GM12874 (cell line): ENCODE measurements at regions not wholly inside any gene's neighbourhood (a gene's known extent, or its start where the extent isn't known, plus 50 kb on each side); places are given as distances from the start of the nearest gene placed in this dataset.

Experiments used
- TF ChIP-seq, protein P1 (sequence below): IDR thresholded peaks from 2 replicates; pipeline ENCODE4 v1.5.1; 2011; ENCODE audit warnings: low read depth, mild to moderate bottlenecking, control low read depth, low read length, moderate library complexity; ENCODE audit not compliant: insufficient read depth

DNA sequence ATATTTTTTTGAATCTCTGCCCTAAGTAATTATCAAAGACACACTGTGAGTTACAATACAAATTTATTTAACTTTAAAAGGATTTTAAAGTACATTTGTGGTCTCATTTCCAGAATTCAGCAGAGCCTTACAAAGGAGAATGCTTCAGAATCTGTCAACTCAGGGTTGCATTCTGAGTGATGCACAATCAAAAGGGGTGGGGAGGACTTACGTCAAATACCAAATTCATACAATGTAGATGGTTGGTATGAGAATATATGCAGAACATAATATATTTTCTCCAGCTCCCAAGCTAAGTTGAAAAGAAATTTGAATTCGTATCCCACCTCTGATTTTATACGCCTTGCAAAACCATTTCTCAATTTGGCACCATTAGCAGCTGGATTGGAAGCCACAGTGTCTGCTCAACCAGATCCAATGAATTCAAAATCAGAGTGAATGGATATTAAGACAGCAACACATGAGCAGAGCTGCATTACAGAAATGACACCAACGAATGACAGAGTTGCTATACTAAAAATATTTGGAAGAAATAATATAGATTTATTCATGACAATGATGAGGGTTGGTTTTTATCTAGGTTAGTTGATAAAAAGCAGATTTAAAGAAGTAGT lies 110.4 kb upstream of the CFAP20DC start:
- TF ChIP-seq, protein P1, sequence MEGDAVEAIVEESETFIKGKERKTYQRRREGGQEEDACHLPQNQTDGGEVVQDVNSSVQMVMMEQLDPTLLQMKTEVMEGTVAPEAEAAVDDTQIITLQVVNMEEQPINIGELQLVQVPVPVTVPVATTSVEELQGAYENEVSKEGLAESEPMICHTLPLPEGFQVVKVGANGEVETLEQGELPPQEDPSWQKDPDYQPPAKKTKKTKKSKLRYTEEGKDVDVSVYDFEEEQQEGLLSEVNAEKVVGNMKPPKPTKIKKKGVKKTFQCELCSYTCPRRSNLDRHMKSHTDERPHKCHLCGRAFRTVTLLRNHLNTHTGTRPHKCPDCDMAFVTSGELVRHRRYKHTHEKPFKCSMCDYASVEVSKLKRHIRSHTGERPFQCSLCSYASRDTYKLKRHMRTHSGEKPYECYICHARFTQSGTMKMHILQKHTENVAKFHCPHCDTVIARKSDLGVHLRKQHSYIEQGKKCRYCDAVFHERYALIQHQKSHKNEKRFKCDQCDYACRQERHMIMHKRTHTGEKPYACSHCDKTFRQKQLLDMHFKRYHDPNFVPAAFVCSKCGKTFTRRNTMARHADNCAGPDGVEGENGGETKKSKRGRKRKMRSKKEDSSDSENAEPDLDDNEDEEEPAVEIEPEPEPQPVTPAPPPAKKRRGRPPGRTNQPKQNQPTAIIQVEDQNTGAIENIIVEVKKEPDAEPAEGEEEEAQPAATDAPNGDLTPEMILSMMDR = no peak

DNA sequence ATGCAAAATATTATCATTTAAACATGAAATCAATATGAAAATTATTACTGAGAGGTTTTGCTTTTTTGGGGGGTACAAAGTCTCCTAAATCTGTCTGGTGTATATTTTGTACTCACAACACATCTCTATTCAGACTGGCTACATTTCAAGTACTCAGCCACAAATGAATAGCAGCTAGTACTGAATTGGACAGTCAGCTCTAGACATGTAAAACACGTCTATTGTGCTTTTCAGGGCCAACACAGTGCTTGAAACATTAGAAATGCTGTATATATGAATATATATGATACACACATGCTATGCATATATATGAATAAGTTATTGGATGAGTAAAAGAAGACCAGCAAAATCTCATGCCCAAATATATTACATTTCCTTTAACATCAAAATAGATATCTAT lies 103.8 kb upstream of the CFAP20DC start:
- TF ChIP-seq, protein P1 = no peak

DNA sequence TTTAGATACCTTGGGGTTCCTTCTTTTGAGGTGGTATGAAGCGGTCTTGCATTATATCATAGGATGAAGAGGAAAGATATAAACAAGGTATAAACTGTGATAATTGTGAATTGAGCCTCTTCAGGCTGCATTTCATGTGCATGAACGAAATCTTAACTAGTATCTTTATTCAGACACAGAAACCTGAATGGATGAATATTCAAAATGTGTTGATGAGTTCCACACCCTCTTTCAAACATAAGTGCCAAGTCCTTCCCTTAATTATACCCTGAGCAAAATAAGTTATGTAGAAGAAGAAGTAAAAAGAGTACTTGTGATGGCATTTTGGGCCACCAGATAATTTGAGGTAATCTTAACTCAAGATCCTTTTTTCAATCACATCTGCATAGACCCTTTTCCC lies 103.1 kb upstream of the CFAP20DC start:
- TF ChIP-seq, protein P1 = no peak

DNA sequence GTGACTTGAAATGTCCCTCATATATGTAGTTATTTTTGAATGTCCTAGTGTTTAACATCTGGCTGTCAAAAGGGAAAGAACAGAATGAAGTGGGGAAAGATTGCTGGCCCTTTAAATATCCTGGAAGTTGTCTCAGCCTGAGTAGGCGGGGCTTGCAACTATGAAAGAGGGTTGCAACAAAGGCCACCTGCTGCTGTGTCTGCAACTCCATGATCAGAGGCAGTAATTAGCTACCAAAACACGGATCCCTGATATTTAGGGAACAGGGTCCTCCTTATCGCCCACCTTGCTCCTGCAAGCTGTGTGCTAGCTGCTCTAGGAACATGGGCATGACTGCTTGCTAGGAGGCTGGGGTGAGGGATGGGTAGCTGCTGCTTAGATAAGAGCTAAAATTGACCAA lies 100.2 kb upstream of the CFAP20DC start:
- TF ChIP-seq, protein P1 = no peak

DNA sequence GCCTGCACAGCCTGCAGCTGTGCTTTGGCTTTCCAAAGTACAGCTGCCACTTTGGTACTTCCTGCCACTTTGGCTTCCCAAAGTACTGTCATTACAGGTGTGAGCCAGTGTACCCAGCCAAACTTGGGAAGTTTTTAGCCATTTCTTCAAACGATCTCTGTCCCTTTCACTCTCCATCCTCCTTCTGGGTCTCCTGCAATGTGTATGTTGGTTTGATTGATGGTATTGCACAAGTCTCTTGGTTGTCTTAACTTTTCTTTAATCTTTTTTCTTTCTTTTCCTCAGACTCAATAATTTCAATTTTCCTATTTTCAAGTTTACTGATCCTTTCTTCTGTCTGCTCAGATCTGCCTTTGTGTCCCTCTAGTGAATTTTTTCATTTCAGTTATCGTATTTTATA lies 99.3 kb upstream of the CFAP20DC start:
- TF ChIP-seq, protein P1 = no peak

DNA sequence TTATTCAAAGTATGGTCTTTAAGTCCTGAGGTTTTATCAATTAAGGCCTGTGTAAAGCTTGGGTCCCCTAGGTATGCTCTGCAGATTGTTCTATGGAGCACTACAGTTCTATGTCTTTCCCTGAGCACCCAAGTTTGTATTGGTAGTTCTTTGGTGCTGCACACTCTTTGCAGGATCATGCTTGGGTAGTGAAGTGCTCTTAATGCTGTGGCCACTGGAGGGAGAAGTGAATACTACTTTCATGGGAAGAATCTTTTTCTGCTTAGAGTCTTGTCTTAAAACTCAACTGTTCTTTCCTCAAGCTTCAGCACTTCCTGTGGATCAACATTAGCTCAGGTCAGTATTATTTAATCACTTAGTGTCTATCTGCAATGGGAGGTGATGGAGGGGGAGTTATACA lies 93.6 kb upstream of the CFAP20DC start:
- TF ChIP-seq, protein P1 = 0 out of 2 replicates have a peak, but pooled peaks have one; percentile 14

DNA sequence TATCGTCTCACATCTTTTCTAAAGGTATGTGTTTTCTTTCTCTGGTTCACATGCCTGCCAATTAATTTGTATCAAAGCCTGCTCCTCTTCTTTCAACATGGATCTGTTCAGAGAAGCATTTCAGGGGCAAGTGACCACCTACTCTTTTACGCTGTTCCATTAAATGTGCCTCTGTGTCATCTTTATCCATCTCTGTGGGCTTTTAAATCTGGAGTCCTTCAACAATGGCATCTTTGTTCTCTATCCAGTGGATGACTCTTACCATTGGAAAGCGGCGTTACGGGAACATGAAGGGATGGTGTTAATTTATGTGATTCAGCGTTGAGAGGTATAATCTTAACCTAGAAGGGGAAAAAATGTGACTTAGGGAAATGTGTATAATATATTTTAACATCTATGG lies 92.7 kb upstream of the CFAP20DC start:
- TF ChIP-seq, protein P1 = no peak

DNA sequence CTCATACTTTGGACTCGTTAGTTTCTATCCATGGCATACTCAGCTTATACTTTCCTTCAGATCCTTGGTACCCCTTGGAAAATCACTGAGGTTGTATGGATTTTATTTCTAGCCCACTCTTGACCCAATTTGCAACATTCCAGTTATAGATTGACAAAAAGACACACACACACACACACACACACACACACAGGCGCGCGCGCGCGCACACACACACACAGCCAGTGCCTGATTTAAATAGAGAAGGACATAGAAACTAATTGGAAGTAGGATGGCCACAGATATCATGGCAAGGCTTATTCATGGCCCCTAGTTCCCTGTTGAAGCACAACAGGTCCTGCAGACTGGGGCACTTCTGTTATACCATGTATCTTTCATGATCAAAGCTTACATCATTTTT lies 89.1 kb upstream of the CFAP20DC start:
- TF ChIP-seq, protein P1 = no peak
